Fibroblast of skin of back (primary cell): ENCODE measurements at regions not wholly inside any gene's neighbourhood (a gene's known extent, or its start where the extent isn't known, plus 50 kb on each side); places are given as distances from the start of the nearest gene placed in this dataset.

ENCODE experiments used
- DNase-seq: peaks from one replicate; pipeline ENCODE4 v3.0.0-alpha.2; 2013

DNA sequence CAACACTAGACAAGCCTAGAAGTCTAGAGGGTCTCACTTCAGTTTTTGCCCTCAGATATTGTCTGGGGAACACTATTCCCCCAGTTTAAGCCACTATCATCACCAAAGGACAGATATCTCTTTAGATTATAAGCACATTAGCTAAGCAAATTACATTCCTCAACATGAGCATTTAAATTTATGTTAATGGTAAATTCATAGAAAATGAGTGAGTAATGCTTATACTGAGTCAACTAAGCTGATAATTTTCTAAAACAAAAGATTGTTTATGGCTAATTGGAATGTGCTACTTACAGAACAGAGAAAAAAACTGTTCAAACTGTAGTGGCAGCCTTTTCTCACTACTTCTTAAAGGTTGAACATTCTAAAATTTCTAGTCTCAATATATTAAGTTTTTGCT is 290.2 kb downstream of the SLITRK1 start:
- DNase-seq, result no peak

DNA sequence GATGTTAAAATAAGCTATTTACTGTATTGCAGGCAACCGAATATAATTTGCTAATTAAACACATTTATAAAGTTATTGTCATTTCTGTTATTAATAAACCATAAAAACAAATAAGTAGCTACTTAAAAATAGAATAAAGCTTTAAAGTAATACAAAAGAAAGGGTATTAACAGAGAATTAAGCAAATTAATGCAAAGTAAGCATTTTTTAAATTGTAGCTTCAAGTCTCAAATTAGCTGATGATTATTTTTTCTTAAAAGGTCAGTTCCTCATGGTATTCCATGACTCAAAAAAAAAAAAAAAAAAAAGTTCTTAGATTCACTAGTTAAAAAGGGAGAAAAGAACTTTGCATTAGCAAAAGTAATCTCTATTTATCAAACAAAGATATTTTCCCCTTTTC is 292.5 kb downstream of the SLITRK1 start:
- DNase-seq, result no peak

GRCh38 chr13:83577183-83577582 is 305.1 kb downstream of the SLITRK1 start:
- DNase-seq, result no peak

DNA sequence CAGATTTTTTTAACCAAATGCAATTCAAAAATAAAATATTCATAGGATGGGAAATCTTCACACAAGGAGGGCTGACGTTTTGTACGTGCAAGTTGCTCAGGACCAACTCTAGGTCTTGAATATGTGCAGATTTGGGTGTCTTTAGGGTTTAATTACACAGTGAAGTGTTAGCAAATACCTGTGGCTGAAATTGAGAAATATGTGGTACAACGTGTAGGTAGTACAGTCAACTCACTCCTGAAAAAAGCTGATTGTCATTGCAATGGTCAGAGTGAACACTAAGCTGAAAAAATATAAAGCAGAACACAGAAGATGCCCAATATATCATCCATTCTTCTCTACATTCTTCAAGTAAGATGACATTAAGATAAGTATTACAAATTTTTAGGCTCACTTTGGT is 314.3 kb downstream of the SLITRK1 start:
- DNase-seq, result no peak

DNA sequence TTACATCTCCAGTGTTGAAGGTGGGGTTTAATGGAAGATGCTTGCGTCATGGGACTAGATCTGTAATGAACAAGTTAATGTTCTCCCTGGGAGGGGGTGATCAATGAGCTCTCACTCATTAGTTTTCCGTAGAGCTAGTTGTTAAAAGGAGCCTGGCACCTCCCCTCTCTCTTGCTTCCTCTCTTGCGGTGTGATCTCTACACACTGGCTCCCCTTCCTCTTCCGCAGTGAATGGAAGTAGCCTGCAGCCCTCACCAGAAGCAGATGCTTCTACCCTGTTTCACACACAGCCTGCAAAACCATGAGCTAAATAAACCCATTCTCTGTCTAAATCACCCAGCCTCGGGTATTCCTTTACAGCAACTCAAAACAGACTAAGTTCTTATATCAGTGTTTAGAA is 318.8 kb downstream of the SLITRK1 start:
- DNase-seq, result no peak

- no peak for DNase-seq
Observed at GRCh38 chr13:83557845-83558244, 324.4 kb downstream of the SLITRK1 start.

DNA sequence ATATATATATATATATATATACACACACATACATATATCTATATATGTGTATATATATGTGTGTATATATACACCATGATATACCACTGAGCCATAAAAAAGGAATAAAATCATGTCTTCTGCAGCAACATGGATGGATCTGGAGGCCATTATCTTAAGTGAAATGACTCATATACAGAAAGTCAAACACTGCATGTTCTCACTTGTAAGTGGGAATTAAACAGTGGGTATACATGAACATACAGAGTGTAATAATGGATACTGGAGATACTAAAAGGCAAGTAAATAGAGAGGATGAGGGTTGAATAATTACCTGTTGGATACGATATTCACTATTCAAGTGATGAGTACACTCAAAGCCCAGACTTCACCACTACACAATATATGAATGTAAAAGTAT is 332.6 kb downstream of the SLITRK1 start:
- DNase-seq, result no peak

DNA sequence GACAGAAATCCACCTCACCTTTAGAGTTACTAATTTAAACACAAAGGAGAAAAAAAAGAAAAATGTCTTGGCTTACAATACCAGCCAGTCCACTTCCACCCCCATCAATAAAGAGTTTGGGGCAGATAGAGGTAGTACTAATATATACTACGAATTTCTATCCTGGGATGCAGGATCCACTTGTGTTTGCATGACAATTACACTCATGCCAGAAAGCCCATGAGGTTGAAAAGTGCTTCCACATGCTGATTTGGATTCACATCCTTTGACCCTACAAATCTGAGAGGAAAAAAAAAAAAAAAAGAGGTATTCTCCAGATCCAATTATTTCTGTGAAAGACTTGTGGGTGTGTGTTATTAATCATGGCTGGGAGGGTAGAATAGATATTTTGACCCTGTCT is 335.2 kb downstream of the SLITRK1 start:
- no peak for DNase-seq

- peak; percentile 19 for DNase-seq
Observed at GRCh38 chr13:83546476-83546875, 335.8 kb downstream of the SLITRK1 start.

GRCh38 chr13:83538636-83539035 is 343.6 kb downstream of the SLITRK1 start:
- DNase-seq, result no peak

- DNase-seq, result no peak
Observed at GRCh38 chr13:83536941-83537340, 345.3 kb downstream of the SLITRK1 start.

DNA sequence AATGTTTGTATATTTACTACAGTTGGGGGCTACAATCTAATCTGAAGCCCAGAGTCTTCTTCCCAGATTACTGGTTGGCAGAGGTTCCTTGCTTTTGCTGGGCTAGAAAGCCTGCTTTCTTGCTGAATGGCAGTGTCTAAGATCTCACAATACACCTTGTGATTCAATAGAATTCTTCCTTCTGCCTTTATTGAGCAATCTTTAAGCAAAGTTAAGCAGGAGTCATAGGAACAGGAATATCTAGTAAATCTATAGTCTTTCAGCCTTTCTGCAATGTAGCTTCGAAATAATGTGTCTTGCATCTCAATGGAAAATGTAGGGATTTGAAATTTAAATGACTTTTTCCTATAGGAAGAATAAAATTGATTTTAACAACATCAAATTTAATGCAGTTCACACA is 346.1 kb downstream of the SLITRK1 start:
- no peak for DNase-seq

DNA sequence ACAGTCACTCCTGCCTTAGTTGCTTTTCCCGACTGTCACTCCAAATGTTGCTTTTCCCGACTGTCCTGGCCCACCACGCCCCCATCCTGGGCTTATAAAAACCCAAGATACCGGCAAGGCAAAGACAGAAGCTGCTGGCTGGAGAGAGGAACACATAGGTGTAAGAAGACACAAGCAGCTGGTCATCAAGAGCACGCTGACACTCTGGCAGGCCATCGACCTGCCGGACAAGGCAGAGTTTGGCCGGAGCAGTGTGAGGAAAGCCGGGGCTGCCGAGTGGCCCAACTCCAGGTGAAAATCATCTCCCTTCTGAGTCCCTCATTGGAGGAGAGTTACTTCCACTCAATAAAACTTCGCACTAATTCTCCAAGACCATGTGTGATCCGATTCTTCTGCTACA is 349.5 kb downstream of the SLITRK1 start:
- no peak for DNase-seq

DNA sequence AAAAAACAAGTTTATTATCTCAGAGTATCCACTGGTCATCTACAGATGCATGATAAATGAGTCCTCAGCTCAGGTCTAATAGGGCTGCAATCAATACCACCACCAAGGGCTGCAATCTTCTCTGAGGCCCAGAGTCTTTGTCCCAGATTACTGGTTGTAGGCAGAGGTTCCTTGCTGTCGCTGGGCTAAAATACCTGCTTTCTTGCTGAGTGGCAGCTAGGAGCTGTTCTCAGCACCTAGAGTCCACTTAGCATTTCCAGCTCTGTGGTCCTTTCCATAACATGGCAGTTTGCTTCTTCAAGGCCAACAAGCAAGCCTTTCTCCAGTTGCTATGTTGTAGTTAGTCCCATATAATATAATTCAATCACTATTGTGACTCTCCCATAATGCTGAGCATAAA is 351.3 kb downstream of the SLITRK1 start:
- no peak for DNase-seq

GRCh38 chr13:83516781-83517180 is 365.5 kb downstream of the SLITRK1 start:
- no peak for DNase-seq

DNA sequence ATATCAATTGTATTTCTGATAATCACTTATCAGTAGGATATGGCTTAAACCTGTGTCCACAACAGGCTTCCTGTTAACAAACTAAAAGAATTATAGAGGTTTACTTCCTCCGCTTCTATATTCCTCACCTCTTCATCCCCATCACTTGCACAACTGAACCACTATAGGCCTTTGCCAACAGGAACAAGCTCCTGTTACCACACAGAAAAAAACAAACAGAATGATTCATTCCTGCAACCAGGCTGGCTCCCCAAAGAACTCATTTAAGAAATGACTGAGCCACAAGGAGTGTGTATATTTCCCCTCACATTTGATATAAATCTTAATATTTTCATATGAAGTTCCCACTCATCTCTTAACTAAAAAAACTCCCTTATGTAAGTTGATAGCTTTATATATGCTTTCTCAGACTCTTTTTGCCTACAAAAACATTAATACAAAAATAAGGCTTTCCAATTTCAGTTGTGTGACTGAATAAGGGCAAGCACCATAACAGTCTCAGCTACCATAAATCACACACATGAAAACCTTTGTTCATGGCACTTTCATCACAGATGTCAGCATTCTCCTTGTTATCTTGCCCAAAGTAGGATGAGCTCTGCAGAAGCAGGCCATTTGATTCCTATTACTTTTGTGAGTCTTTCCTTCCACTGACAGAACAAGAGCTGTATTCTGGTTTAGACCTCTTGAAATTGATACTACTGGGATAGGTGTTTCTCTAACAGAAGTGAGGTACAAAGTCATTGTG is 366.8 kb downstream of the SLITRK1 start:
- DNase-seq, result peak; percentile 43

DNA sequence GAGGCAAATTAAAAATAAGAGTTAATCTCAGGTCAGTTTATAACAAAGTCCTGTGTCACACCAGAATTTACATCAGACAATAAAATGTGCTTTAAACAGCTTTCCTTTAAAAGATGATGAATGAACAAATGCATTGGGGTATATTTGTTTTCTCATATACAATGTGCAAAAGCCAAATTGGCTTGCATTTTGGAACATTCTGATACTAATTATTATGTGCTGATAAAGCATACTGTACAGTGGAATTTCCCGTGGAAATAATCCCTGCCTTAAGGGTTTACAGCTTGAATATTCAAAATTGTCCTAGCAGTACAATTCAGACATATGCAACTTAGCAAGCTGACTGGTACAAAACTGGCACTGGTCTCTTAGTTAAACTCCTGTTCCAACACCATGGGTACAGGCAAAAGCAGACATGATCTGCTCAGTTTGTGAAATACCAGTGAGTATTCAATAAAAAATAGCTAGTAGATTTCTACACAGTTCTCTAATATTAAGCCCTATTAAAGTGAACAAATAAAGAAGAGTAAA is 373.4 kb downstream of the SLITRK1 start:
- DNase-seq, result no peak

DNA sequence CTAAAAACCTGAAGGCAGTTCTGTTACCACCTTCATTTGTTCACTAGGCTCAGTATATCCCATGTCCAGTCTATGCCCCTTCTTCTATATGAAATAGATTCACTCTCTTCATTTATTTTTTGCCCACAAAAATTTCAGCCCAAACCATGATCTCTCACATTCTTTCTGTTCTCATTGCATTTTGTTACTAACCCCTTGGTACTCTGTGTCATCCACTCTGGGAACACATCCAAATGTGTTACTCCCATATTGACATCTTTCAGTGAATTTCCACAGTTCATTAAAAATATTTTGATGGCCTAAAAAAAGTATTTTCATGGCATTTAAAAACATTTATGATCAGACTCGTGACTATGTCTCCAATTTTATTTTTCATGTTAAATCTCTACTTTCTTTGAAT is 378.9 kb downstream of the SLITRK1 start:
- DNase-seq, result peak; percentile 83

DNA sequence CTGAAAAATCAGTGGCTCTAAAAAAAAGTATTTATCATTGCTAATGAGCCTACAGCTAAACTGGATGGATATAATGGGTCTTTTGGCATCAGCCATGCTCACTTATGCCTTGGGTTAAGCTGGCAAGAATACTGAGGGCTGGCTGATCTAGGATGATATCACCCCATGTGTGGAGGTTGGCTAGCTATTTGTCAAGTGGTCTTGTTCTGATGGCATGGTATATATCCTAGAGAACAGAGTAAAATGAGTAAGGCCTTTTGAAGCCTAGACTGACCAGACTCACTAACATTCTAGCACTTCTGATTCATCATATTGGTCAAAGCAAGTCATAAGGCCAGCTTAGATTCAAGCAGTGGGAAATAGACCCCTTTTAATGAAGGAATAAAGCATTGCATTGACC is 383.0 kb downstream of the SLITRK1 start:
- DNase-seq, result peak; percentile 5

- peak; percentile 61 for DNase-seq
Observed at GRCh38 chr13:83498481-83499190, 383.6 kb downstream of the SLITRK1 start.

DNA sequence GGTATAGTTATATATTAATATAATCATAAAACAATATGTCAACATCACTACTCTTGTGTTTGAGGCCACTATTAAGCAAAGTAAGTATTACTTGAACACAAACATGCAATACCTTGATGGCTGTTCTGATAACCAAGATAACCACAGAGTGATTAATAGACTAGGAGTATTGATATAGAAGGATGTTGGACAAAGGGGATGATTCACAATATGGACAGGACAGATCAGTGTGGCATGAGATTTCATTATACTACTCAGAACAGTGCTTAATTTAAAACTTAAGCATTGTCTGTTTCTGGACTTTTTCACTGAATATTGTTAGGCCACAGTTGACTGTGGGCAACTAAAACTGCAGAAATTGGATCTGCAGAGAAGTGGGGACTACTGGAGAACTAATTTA is 384.2 kb downstream of the SLITRK1 start:
- DNase-seq, result no peak

DNA sequence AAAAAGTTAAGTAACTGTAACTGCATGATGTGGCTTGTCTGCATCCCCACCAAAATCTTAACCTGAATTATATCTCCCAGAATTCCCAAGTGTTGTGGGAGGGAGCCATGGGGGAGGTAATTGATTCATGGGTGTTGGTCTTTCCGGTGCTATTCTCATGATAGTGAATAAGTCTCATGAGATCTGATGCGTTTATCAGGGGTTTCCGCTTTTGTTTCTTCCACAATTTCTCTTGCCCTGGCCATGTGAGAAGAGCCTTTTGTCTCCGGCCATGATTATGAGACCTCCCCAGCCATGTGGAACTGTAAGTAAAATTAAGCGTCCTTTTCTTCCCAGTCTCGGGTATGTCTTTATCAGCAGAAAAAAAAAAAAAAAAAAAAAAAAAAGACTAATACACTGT is 385.8 kb downstream of the SLITRK1 start:
- DNase-seq, result no peak

DNA sequence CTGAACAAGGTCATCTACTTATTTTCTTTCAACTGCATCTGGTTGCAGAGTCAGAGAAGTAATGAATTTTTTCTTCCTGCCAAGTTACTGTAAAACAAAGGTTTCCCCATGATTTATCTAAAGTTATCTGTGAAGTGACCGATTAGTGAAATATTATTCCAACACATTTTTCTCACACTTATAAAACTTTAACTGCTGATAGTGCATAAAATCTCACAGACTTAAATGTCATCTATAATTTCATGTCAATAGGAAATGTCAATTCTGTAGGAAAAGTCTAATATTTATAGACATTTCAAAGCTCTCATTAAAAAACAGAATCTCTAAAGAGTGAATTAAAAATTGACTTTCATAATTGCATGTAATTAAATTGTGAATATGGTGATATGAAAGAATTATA is 397.2 kb downstream of the SLITRK1 start:
- DNase-seq, result no peak

DNA sequence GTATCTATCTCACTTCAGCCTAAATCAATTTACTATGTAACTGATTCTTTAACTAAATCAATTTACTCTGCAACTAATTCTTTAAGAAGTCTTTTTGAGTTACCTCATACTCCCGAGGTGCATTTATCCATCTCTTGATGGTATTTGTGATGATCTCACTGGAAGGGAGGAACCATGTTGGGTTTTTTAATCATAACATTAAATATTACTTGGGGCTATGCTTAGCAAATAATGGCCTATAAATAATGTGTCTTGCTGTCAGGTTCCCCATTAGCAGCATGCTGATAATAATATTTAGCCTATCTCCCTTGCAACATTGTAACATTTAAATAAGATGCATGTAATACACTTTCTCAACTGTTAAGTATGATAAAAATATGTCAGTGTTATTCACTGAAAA is 411.3 kb downstream of the SLITRK1 start:
- no peak for DNase-seq
